ENCODE measurements at regions not wholly inside any gene's neighbourhood (a gene's known extent, or its start where the extent isn't known, plus 50 kb on each side); places are given as distances from the start of the nearest gene placed in this dataset.

DNA sequence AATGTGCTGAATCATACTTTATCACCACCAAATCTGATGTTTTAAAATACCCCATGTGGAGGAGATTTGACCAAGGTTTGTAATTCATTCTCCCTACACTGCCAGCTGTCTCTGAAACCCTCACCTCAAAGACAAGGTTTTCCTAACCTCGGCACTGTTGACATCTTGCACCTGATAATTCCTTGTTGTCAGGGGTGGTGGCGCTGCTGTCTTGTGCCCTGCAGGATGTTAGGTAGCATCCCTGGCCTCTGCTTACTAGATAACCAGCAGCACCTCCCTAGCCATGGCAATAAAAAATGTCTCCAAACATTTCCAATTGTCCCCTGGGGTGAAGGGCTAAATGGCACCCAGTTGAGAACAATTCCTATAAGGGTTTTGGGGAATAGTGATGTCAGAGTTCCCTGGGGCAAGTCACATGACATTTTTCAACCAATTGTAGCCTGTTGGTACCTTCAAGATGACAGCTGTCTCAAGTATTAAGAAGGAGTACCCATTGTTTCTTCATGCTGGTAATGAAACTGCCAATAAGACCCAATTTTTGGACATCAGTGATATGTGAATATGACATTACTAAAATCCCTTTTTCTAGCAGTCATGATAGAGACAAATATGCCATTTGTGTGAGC is 160.6 kb upstream of the PLCXD3 start:
- no peak overlapping the region for H3K27ac ChIP-seq
- no peaks in the 10 kb centered on the region for H3K9me3 ChIP-seq (ENCODE audit: severe bottlenecking)
- no peak overlapping the region for H3K4me3 ChIP-seq (ENCODE audit: low read depth, low read length)
- peaks cover 6% of the 10 kb centered on the region for H3K27me3 ChIP-seq (ENCODE audit: insufficient read depth, low read depth, severe bottlenecking)
- no peak for DNase-seq
- no peak for TF ChIP-seq CTCF (IDR thresholded peaks at IDR 0.05; ENCODE audit: low read depth, low read length)
- H3K36me3 ChIP-seq: no peaks in the 10 kb centered on the region

DNA sequence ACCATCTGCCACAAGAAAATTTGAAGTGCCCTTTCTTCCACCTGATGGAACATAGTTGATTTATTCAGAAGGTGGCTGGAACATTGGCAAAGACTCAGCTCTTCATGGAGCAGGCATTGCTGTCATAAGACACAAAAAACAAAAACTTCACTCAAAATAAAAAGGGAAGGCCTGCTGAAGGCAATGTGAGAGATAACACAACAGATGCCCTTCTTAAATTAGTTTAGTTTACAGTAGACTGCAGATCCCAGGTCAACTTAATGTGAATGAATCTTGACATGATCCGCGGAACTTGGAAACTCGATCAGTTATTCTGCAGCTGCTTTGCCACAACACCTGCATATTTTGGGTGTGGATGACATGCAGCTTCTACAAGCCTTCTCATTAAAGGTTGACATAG is 159.8 kb upstream of the PLCXD3 start:
- no peak for TF ChIP-seq CTCF (IDR thresholded peaks at IDR 0.05; ENCODE audit: low read depth, low read length)
- DNase-seq: no peak
- peaks cover 4% of the 10 kb centered on the region for H3K27me3 ChIP-seq (ENCODE audit: insufficient read depth, low read depth, severe bottlenecking)
- no peaks in the 10 kb centered on the region for H3K36me3 ChIP-seq
- no peak overlapping the region for H3K4me3 ChIP-seq (ENCODE audit: low read depth, low read length)
- no peaks in the 10 kb centered on the region for H3K9me3 ChIP-seq (ENCODE audit: severe bottlenecking)
- no peak overlapping the region for H3K27ac ChIP-seq

DNA sequence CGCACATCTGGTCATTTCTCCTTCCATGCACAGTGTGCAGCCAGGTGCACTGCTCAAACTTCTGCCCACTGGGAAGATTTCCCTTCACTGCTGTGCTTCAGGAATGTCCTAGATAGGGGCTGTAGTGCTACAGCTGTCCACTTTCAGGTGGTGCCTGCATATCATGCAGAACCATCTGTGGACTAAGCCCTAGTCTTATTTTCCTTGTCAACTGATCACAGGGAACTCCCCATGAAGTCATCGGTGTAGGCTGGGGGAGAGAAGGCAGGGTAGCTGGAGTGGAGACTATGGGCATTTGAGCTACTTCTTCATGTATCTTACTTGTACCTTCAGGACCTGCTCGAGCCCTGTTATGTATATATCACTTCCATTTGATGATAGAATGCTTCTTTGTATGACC is 150.9 kb upstream of the PLCXD3 start:
- no peaks in the 10 kb centered on the region for H3K36me3 ChIP-seq
- no peaks in the 10 kb centered on the region for H3K27me3 ChIP-seq (ENCODE audit: insufficient read depth, low read depth, severe bottlenecking)
- no peak overlapping the region for H3K27ac ChIP-seq
- no peak for DNase-seq
- no peak overlapping the region for H3K4me3 ChIP-seq (ENCODE audit: low read depth, low read length)
- H3K9me3 ChIP-seq (ENCODE audit: severe bottlenecking): no peaks in the 10 kb centered on the region
- no peak for TF ChIP-seq CTCF (IDR thresholded peaks at IDR 0.05; ENCODE audit: low read depth, low read length)

GRCh38 chr5:41656597-41656996 is 146.2 kb upstream of the PLCXD3 start:
- TF ChIP-seq CTCF (IDR thresholded peaks at IDR 0.05; ENCODE audit: low read depth, low read length): no peak
- H3K36me3 ChIP-seq: no peaks in the 10 kb centered on the region
- no peaks in the 10 kb centered on the region for H3K27me3 ChIP-seq (ENCODE audit: insufficient read depth, low read depth, severe bottlenecking)
- H3K4me3 ChIP-seq (ENCODE audit: low read depth, low read length): no peak overlapping the region
- no peak overlapping the region for H3K27ac ChIP-seq
- peaks cover 2% of the 10 kb centered on the region for H3K9me3 ChIP-seq (ENCODE audit: severe bottlenecking)
- DNase-seq: no peak

DNA sequence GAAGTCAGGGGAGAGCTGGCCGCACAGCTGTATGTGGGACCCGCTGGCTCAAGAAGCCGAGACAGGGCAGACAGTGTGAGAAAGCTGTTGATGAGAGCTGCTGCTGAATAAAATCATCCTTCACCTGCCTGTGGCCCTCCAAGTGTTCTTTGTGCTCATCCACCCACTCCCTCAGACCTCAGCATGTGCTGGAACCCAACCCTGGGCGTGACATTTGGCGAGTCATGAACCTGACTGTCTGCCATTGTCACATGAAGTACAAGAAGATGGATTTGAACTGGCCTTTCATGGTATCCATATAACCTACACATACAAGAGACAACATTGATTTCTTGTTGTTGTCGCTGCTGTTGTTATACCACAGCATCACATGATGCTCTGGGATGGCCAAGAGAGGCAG is 139.7 kb upstream of the PLCXD3 start:
- peaks cover 5% of the 10 kb centered on the region for H3K27me3 ChIP-seq (ENCODE audit: insufficient read depth, low read depth, severe bottlenecking)
- H3K27ac ChIP-seq: no peak overlapping the region
- no peak for DNase-seq
- peaks cover 2% of the 10 kb centered on the region for H3K9me3 ChIP-seq (ENCODE audit: severe bottlenecking)
- H3K4me3 ChIP-seq (ENCODE audit: low read depth, low read length): no peak overlapping the region
- H3K36me3 ChIP-seq: no peaks in the 10 kb centered on the region
- no peak for TF ChIP-seq CTCF (IDR thresholded peaks at IDR 0.05; ENCODE audit: low read depth, low read length)

GRCh38 chr5:41649659-41650058 is 139.3 kb upstream of the PLCXD3 start:
- Histone ChIP-seq H3K27ac (no peak overlapping the region), H3K27me3 (ENCODE audit: insufficient read depth, low read depth, severe bottlenecking) (peaks cover 7% of the 10 kb centered on the region), H3K9me3 (ENCODE audit: severe bottlenecking) (peaks cover under 1% of the 10 kb centered on the region), H3K36me3 (no peaks in the 10 kb centered on the region), H3K4me3 (ENCODE audit: low read depth, low read length) (no peak overlapping the region)
- no peak for DNase-seq
- TF ChIP-seq CTCF (IDR thresholded peaks at IDR 0.05; ENCODE audit: low read depth, low read length): no peak

Data from WERI-Rb-1 (cell line).